ENCODE measurements at regions not wholly inside any gene's neighbourhood (a gene's known extent, or its start where the extent isn't known, plus 50 kb on each side); places are given as distances from the start of the nearest gene placed in this dataset.
A peak's percentile ranks its signal among the peaks of the same experiment; 100 is the strongest.

DNA sequence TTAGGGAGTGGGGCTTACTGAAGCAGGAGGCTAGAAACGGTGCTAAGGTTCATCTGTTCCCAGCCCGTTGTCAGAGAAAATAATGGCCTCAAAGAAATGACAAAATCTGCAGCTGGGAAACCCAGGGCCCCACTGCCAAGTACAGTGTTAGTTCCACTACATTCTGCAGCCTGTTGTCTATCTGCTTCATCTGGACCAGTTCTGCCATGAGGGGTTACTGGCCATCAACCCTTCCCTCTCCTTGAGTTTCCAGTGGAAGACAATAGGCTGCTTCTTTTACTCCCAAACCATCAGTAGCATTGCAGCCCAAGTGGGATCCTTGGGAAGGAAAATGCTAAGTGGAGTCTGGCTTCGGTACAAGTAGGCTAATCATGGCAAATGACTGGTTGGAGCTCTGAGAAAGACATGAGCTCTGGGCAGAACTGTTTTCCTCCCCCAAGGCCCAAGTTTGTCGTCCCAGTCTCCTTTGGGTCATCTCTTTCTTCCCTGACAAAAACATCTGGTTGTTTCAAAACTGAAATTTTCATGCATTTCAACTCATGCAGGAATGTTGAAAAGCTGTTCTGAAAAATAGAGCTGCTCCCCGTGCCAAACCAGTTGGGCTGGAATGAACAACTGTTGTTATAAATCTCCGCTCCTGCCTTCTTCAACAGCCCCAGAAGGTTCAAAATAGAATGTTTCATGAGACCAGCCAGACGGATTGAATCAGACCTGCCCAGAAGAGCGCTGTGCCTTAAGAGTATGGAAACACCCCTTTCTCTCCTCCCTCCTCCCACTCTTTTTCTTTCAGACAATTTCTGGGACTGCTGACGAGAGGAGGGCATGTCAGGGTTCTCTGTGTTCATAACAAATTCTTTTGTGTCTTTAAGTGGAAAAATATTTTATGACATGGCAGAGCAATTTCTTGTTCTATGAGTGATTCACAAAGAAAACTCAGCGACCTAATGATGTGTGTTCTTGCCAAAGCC, 116.6 kb downstream of the RAB18 start:
- TF ChIP-seq POLR2A (IDR thresholded peaks at IDR 0.05), result no peak
- TF ChIP-seq POLR2AphosphoS5 (IDR thresholded peaks at IDR 0.05), result peak in 2 of 4 donors; percentile 11 to 34
- intact Hi-C loops (cut with DNase I), result no loop called here
- peaks cover 0 to 41% (median 32%) of the 10 kb centered on the region in 4 donors for H3K4me1 ChIP-seq
- H3K4me3 ChIP-seq, result no peak overlapping the region
- no peaks in the 10 kb centered on the region for H3K27me3 ChIP-seq
- H3K27ac ChIP-seq, result peak overlapping the region; percentile 60 to 73 (median 71)
- no peaks in the 10 kb centered on the region for H3K9me3 ChIP-seq
- no peaks in the 10 kb centered on the region for H3K36me3 ChIP-seq
- peak; percentile 69 for DNase-seq
- WGBS, 2 donors, result 54 to 62% methylated on average over 10 of the region's 10 CpGs

DNA sequence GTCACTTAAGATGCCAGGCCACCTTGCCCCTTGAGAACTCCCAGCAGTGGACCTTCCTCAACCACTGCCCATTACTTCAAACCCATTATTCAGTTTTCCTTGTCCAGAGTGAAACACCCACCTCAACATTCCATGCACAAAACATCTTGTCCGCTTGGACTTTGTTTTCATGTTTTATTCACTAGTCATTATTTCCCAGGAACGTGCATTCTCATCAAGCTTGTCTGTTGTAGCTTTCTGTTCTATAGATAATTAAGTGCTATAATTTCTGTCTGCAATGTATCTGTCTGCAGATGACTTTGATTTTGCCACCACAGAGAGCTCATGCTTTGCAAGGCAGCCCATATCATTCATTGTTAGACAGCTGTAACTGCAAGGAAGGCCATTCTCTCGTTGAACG, 117.4 kb downstream of the RAB18 start:
- 40 to 84% methylated on average over 4 of the region's 4 CpGs for WGBS, 2 donors
- no peak overlapping the region for H3K4me3 ChIP-seq

DNA sequence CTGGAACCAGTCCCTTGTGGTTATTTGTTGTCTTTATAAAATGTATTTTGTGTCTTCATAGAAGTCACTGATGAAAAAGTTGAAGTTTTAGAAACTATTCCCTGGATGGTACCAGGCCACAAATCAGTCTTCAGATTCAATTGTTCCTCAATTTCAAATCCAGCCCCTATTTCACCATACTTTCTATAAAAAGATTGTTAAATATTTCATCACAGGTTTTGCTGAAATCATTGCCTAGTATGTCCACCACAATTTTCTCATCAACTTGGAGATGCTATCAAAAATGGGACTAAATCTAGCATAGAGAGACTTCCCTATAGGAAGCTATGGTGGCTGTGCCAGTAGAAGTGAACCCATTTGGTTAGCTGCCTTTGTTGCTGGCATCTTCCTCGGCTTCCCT, 118.5 kb downstream of the RAB18 start:
- WGBS, 2 donors, result 83 to 86% methylated on average over 1 of the region's 1 CpG
- no peak overlapping the region for H3K4me3 ChIP-seq
- no peaks in the 10 kb centered on the region for H3K27me3 ChIP-seq
- no peaks in the 10 kb centered on the region for H3K36me3 ChIP-seq
- H3K4me1 ChIP-seq, result peaks cover 0 to 41% (median 32%) of the 10 kb centered on the region in 4 donors
- intact Hi-C loops (cut with DNase I), result no loop called here
- TF ChIP-seq, protein P1, sequence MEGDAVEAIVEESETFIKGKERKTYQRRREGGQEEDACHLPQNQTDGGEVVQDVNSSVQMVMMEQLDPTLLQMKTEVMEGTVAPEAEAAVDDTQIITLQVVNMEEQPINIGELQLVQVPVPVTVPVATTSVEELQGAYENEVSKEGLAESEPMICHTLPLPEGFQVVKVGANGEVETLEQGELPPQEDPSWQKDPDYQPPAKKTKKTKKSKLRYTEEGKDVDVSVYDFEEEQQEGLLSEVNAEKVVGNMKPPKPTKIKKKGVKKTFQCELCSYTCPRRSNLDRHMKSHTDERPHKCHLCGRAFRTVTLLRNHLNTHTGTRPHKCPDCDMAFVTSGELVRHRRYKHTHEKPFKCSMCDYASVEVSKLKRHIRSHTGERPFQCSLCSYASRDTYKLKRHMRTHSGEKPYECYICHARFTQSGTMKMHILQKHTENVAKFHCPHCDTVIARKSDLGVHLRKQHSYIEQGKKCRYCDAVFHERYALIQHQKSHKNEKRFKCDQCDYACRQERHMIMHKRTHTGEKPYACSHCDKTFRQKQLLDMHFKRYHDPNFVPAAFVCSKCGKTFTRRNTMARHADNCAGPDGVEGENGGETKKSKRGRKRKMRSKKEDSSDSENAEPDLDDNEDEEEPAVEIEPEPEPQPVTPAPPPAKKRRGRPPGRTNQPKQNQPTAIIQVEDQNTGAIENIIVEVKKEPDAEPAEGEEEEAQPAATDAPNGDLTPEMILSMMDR (IDR thresholded peaks at IDR 0.05), result no peak
- no peak for TF ChIP-seq POLR2AphosphoS5 (IDR thresholded peaks at IDR 0.05)
- TF ChIP-seq POLR2A (IDR thresholded peaks at IDR 0.05), result no peak
- TF ChIP-seq EP300 (IDR thresholded peaks at IDR 0.05), result no peak
- DNase-seq, result no peak
- H3K27ac ChIP-seq, result no peak overlapping the region
- H3K9me3 ChIP-seq, result no peaks in the 10 kb centered on the region

More for the DNA sequence above, 117.4 kb downstream of the RAB18 start:
- TF ChIP-seq POLR2AphosphoS5 (IDR thresholded peaks at IDR 0.05) (no peak), POLR2A (IDR thresholded peaks at IDR 0.05) (no peak), EP300 (IDR thresholded peaks at IDR 0.05) (no peak)
- TF ChIP-seq, protein P1 (IDR thresholded peaks at IDR 0.05), result no peak
- Histone ChIP-seq H3K27ac (peak overlapping the region; percentile 60 to 73 (median 71)), H3K9me3 (no peaks in the 10 kb centered on the region), H3K36me3 (no peaks in the 10 kb centered on the region), H3K27me3 (no peaks in the 10 kb centered on the region), H3K4me1 (peaks cover 0 to 41% (median 32%) of the 10 kb centered on the region in 4 donors)
- DNase-seq, result no peak
- intact Hi-C loops (cut with DNase I), result no loop called here
